Activated CD8-positive, alpha-beta memory T cell treated with anti-CD3 and anti-CD28 coated beads, Interleukin-2, amount 10 ng/mL, durations not matched to agents 7 days and 5 days (primary cell): ENCODE measurements at regions not wholly inside any gene's neighbourhood (a gene's known extent, or its start where the extent isn't known, plus 50 kb on each side); places are given as distances from the start of the nearest gene placed in this dataset.

Source experiments
- ATAC-seq: fragments of 150-1000 bp; cut with Tn5 transposase; one replicate; pipeline ENCODE4 v1.10.0; 2021; ENCODE audit warnings: moderate library complexity
- CTCF ChIA-PET: fragments of 350-600 bp; sonication (Branson Sonifier 250); formaldehyde crosslinking; loops from one replicate; lab custom pipeline; 2021; ENCODE audit warnings: antibody characterized with exemption; lab: Charles Lee
- DNase-seq: peaks from one replicate; pipeline ENCODE4 v3.0.0-alpha.2; 2020
- H3K27ac Mint-ChIP-seq: one replicate; pipeline ENCODE4 v1.8.0; 2021; ENCODE audit warnings: mild to moderate bottlenecking, mixed read lengths
- H3K27me3 Mint-ChIP-seq: one replicate; pipeline ENCODE4 v1.8.0; 2021; ENCODE audit warnings: mixed read lengths
- H3K36me3 Mint-ChIP-seq: one replicate; pipeline ENCODE4 v1.8.0; 2021; ENCODE audit warnings: mild to moderate bottlenecking, mixed read lengths
- H3K4me1 Mint-ChIP-seq: one replicate; pipeline ENCODE4 v1.8.0; 2021; ENCODE audit warnings: mixed read lengths
- H3K4me3 Mint-ChIP-seq: one replicate; pipeline ENCODE4 v1.8.0; 2021; ENCODE audit warnings: mild to moderate bottlenecking, moderate library complexity, mixed read lengths
- H3K9me3 Mint-ChIP-seq: one replicate; pipeline ENCODE4 v1.8.0; 2022; ENCODE audit warnings: low read depth, mixed read lengths

GRCh38 chr4:153971899-153972298 is 183.0 kb upstream of the SFRP2 start:
- DNase-seq (no peak), ATAC-seq (no peak)
- Mint-ChIP-seq H3K36me3 (no peaks in the 10 kb centered on the region), H3K4me3 (no peak overlapping the region), H3K27ac (no peak overlapping the region), H3K9me3 (peaks cover 5% of the 10 kb centered on the region), H3K27me3 (no peaks in the 10 kb centered on the region), H3K4me1 (no peaks in the 10 kb centered on the region)
- CTCF ChIA-PET, result no interaction called here

- peaks cover 5% of the 10 kb centered on the region for H3K9me3 Mint-ChIP-seq
- no peaks in the 10 kb centered on the region for H3K27me3 Mint-ChIP-seq
- no peak overlapping the region for H3K4me3 Mint-ChIP-seq
- ATAC-seq (no peak), DNase-seq (no peak)
- no peaks in the 10 kb centered on the region for H3K4me1 Mint-ChIP-seq
- H3K27ac Mint-ChIP-seq, result no peak overlapping the region
- no peaks in the 10 kb centered on the region for H3K36me3 Mint-ChIP-seq
- CTCF ChIA-PET, result interaction anchor here (0.8 kb wide), 1 partner anchor 1067 kb away, joined by 3 read pairs; no protein-coding TSS in a partner anchor
These were observed 181.3 kb upstream of the SFRP2 start for GRCh38 chr4:153970169-153970568.

GRCh38 chr4:153969542-153969941 is 180.7 kb upstream of the SFRP2 start:
- ATAC-seq, result no peak
- CTCF ChIA-PET, result no interaction called here
- Mint-ChIP-seq H3K36me3 (no peaks in the 10 kb centered on the region), H3K4me3 (no peak overlapping the region), H3K4me1 (no peaks in the 10 kb centered on the region), H3K9me3 (peaks cover 4% of the 10 kb centered on the region), H3K27ac (no peak overlapping the region), H3K27me3 (no peaks in the 10 kb centered on the region)
- DNase-seq, result no peak

GRCh38 chr4:153966641-153967040 is 177.8 kb upstream of the SFRP2 start:
- Mint-ChIP-seq H3K9me3 (no peaks in the 10 kb centered on the region), H3K4me3 (no peak overlapping the region), H3K36me3 (no peaks in the 10 kb centered on the region), H3K27ac (no peak overlapping the region), H3K4me1 (peaks cover 5% of the 10 kb centered on the region), H3K27me3 (no peaks in the 10 kb centered on the region)
- DNase-seq, result no peak
- CTCF ChIA-PET, result no interaction called here
- ATAC-seq, result no peak

GRCh38 chr4:153963216-153963615 is 174.3 kb upstream of the SFRP2 start:
- Mint-ChIP-seq H3K9me3 (peaks cover 3% of the 10 kb centered on the region), H3K27ac (no peak overlapping the region), H3K4me1 (peaks cover 5% of the 10 kb centered on the region), H3K36me3 (no peaks in the 10 kb centered on the region), H3K4me3 (no peak overlapping the region), H3K27me3 (no peaks in the 10 kb centered on the region)
- DNase-seq (no peak), ATAC-seq (no peak)
- CTCF ChIA-PET, result no interaction called here

- CTCF ChIA-PET, result no interaction called here
- peak; percentile 33 for ATAC-seq
- H3K36me3 Mint-ChIP-seq, result no peaks in the 10 kb centered on the region
- H3K27ac Mint-ChIP-seq, result no peak overlapping the region
- peaks cover 5% of the 10 kb centered on the region for H3K4me1 Mint-ChIP-seq
- no peak overlapping the region for H3K4me3 Mint-ChIP-seq
- peaks cover 3% of the 10 kb centered on the region for H3K9me3 Mint-ChIP-seq
- H3K27me3 Mint-ChIP-seq, result no peaks in the 10 kb centered on the region
- DNase-seq, result no peak
These were observed 173.6 kb upstream of the SFRP2 start for GRCh38 chr4:153962311-153963039.

- Mint-ChIP-seq H3K4me3 (no peak overlapping the region), H3K4me1 (peaks cover 4% of the 10 kb centered on the region), H3K36me3 (no peaks in the 10 kb centered on the region), H3K27me3 (peaks cover 9% of the 10 kb centered on the region), H3K27ac (no peak overlapping the region), H3K9me3 (peaks cover 3% of the 10 kb centered on the region)
- CTCF ChIA-PET, result no interaction called here
- ATAC-seq (no peak), DNase-seq (no peak)
These were observed 166.4 kb upstream of the SFRP2 start for GRCh38 chr4:153955327-153955726.

GRCh38 chr4:153954654-153955053 is 165.8 kb upstream of the SFRP2 start:
- H3K27me3 Mint-ChIP-seq, result peaks cover 11% of the 10 kb centered on the region
- no peaks in the 10 kb centered on the region for H3K36me3 Mint-ChIP-seq
- no peak overlapping the region for H3K27ac Mint-ChIP-seq
- peaks cover 3% of the 10 kb centered on the region for H3K9me3 Mint-ChIP-seq
- DNase-seq (no peak), ATAC-seq (no peak)
- peaks cover 10% of the 10 kb centered on the region for H3K4me1 Mint-ChIP-seq
- H3K4me3 Mint-ChIP-seq, result no peak overlapping the region
- CTCF ChIA-PET, result no interaction called here

- Mint-ChIP-seq H3K9me3 (peaks cover 2% of the 10 kb centered on the region), H3K27ac (no peak overlapping the region), H3K36me3 (no peaks in the 10 kb centered on the region), H3K4me1 (peaks cover 12% of the 10 kb centered on the region), H3K4me3 (no peak overlapping the region), H3K27me3 (peaks cover 25% of the 10 kb centered on the region)
- CTCF ChIA-PET, result interaction anchor here (1.3 kb wide), 1 partner anchor 25 kb away, joined by 3 read pairs; no protein-coding TSS in a partner anchor
- DNase-seq (no peak), ATAC-seq (peak; percentile 67)
These were observed 161.5 kb upstream of the SFRP2 start for GRCh38 chr4:153950100-153950979.

- H3K9me3 Mint-ChIP-seq, result peaks cover 2% of the 10 kb centered on the region
- H3K4me1 Mint-ChIP-seq, result peaks cover 12% of the 10 kb centered on the region
- ATAC-seq (no peak), DNase-seq (no peak)
- H3K4me3 Mint-ChIP-seq, result no peak overlapping the region
- H3K27ac Mint-ChIP-seq, result no peak overlapping the region
- no peaks in the 10 kb centered on the region for H3K36me3 Mint-ChIP-seq
- H3K27me3 Mint-ChIP-seq, result peaks cover 25% of the 10 kb centered on the region
- CTCF ChIA-PET, result no interaction called here
These were observed 159.2 kb upstream of the SFRP2 start for GRCh38 chr4:153948041-153948440.

- Mint-ChIP-seq H3K36me3 (no peaks in the 10 kb centered on the region), H3K27ac (no peak overlapping the region), H3K27me3 (peaks cover 22% of the 10 kb centered on the region), H3K9me3 (peaks cover 2% of the 10 kb centered on the region), H3K4me3 (no peak overlapping the region), H3K4me1 (peaks cover 12% of the 10 kb centered on the region)
- CTCF ChIA-PET, result no interaction called here
- DNase-seq (no peak), ATAC-seq (no peak)
These were observed 158.2 kb upstream of the SFRP2 start for GRCh38 chr4:153947124-153947523.

- no peak overlapping the region for H3K27ac Mint-ChIP-seq
- no peak overlapping the region for H3K4me3 Mint-ChIP-seq
- no peaks in the 10 kb centered on the region for H3K36me3 Mint-ChIP-seq
- DNase-seq (no peak), ATAC-seq (no peak)
- peaks cover 24% of the 10 kb centered on the region for H3K27me3 Mint-ChIP-seq
- H3K4me1 Mint-ChIP-seq, result peaks cover 12% of the 10 kb centered on the region
- CTCF ChIA-PET, result no interaction called here
- peaks cover 2% of the 10 kb centered on the region for H3K9me3 Mint-ChIP-seq
These were observed 156.8 kb upstream of the SFRP2 start for GRCh38 chr4:153945704-153946103.

GRCh38 chr4:153943738-153944415 is 155.0 kb upstream of the SFRP2 start:
- no peaks in the 10 kb centered on the region for H3K36me3 Mint-ChIP-seq
- peaks cover 2% of the 10 kb centered on the region for H3K9me3 Mint-ChIP-seq
- CTCF ChIA-PET, result no interaction called here
- H3K4me1 Mint-ChIP-seq, result no peaks in the 10 kb centered on the region
- DNase-seq (no peak), ATAC-seq (no peak)
- no peak overlapping the region for H3K27ac Mint-ChIP-seq
- peaks cover 22% of the 10 kb centered on the region for H3K27me3 Mint-ChIP-seq
- no peak overlapping the region for H3K4me3 Mint-ChIP-seq
